Neuron (in vitro differentiated cells): ENCODE measurements at regions not wholly inside any gene's neighbourhood (a gene's known extent, or its start where the extent isn't known, plus 50 kb on each side); places are given as distances from the start of the nearest gene placed in this dataset.

Experiments
- H2AFZ ChIP-seq: one replicate; pipeline ENCODE4 v1.6.1; 2013; ENCODE audit warnings: low read depth, mild to moderate bottlenecking, inconsistent platforms, low read length, moderate library complexity
- H3K27me3 ChIP-seq: one replicate; pipeline ENCODE4 v1.6.1; 2013; ENCODE audit warnings: low read length; ENCODE audit not compliant: insufficient read depth
- H3K36me3 ChIP-seq: one replicate; pipeline ENCODE4 v1.6.1; 2013; ENCODE audit warnings: low read length; ENCODE audit not compliant: insufficient read depth
- H3K4me1 ChIP-seq: one replicate; pipeline ENCODE4 v1.6.1; 2013; ENCODE audit warnings: low read length; ENCODE audit not compliant: insufficient read depth
- H3K4me3 ChIP-seq: 2 replicates; pipeline ENCODE4 v1.5.1; 2013; ENCODE audit warnings: mild to moderate bottlenecking, low read length, moderate library complexity
- H3K9me3 ChIP-seq: one replicate; pipeline ENCODE4 v1.6.1; 2013; ENCODE audit warnings: low read length

DNA sequence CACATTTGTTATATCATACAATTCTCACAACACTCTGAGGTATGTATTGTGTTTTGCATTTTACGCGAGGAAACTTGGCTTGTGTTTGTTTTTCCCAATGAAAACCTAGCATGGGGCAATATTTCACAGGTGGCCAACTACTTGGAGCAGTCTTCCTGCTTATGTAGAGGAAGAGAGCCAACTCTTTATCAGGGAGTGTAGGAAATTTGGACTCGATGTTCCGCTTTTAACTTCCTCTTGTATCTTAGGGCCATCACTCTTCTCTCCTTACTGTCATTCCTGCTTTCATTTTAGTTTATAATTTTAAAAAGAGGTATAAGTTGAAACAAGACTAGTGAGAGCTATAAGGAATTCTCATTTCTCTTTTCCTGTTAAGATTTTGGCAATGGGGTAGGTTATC lies 107.7 kb upstream of the RPS6KA3 start:
- Histone ChIP-seq H3K9me3 (no peaks in the 10 kb centered on the region), H3K4me1 (no peaks in the 10 kb centered on the region)

DNA sequence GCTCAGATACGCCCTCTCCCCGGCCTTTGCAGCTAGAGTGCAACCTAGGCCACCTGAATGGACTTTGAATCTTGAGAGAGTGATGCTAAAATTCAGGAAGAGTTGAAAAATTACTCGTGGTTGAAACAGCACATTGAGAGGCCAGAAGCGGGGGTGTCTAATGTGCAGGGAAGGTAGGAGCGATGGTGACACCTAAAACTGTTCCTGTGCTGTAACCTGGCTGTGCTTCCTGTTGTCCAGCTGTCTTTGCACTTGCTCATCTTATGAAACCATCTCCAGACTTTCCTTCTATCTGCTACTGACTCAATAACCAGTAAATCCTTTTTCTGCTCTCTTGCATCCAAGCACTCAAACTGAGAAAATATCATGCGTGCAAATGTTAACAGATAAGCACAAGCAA lies 106.4 kb upstream of the RPS6KA3 start:
- Histone ChIP-seq H3K4me1 (no peaks in the 10 kb centered on the region), H3K27me3 (peaks cover 8% of the 10 kb centered on the region), H3K9me3 (no peaks in the 10 kb centered on the region), H3K36me3 (no peaks in the 10 kb centered on the region), H2AFZ (no peak overlapping the region), H3K4me3 (no peak overlapping the region)

More for the DNA sequence above, 107.7 kb upstream of the RPS6KA3 start:
- peaks cover 8% of the 10 kb centered on the region for H3K27me3 ChIP-seq
- H2AFZ ChIP-seq, result no peak overlapping the region
- no peak overlapping the region for H3K4me3 ChIP-seq
- no peaks in the 10 kb centered on the region for H3K36me3 ChIP-seq

DNA sequence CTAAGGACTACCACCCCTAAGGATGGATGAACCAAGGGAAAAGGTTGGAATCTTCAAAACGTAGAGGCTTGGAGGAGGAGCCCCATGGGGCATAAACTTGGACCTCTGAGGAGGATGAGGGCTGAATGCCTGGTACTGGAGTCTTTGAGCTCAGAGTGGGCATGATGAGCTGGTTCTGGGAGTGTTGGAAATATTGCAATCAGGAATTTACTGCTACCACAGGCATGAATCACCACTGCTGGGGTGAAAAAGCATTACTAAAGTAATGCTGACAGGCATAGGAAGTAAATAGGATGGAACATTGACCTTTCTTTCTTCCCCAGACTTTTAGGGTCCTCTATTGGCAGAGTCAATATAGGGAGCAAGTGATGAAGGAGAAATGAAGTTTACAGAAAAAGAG lies 105.8 kb upstream of the RPS6KA3 start:
- H3K27me3 ChIP-seq, result peaks cover 8% of the 10 kb centered on the region
- no peak overlapping the region for H2AFZ ChIP-seq
- H3K36me3 ChIP-seq, result no peaks in the 10 kb centered on the region
- H3K9me3 ChIP-seq, result no peaks in the 10 kb centered on the region
- H3K4me3 ChIP-seq, result no peak overlapping the region
- no peaks in the 10 kb centered on the region for H3K4me1 ChIP-seq

GRCh38 chrX:20369468-20369867 lies 102.8 kb upstream of the RPS6KA3 start:
- no peaks in the 10 kb centered on the region for H3K4me1 ChIP-seq
- H3K9me3 ChIP-seq, result no peaks in the 10 kb centered on the region
- no peak overlapping the region for H2AFZ ChIP-seq
- H3K36me3 ChIP-seq, result no peaks in the 10 kb centered on the region
- peaks cover 3% of the 10 kb centered on the region for H3K27me3 ChIP-seq
- H3K4me3 ChIP-seq, result no peak overlapping the region

DNA sequence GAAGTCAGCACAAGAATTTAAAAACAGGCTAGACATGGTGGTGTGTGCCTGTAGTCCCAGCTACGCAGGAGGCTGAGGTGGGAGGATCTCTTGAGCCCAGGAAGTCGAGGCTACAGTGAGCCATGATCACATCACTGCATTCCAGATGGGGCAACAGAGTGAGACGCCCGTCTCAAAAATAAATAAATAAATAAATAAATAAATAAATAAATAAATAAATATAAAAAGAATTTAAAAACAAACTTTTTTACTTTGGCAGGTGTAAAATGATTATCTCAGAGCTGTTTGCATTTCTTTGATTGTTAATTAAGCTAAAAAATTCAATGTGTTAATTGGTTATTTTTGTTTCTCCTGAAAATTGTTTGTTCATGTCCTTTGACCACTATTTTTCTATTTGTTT lies 97.5 kb upstream of the RPS6KA3 start:
- H3K4me3 ChIP-seq, result no peak overlapping the region
- no peaks in the 10 kb centered on the region for H3K4me1 ChIP-seq
- H3K27me3 ChIP-seq, result no peaks in the 10 kb centered on the region
- no peaks in the 10 kb centered on the region for H3K36me3 ChIP-seq
- no peak overlapping the region for H2AFZ ChIP-seq
- no peaks in the 10 kb centered on the region for H3K9me3 ChIP-seq

- H3K36me3 ChIP-seq, result no peaks in the 10 kb centered on the region
- H3K9me3 ChIP-seq, result no peaks in the 10 kb centered on the region
- H3K4me1 ChIP-seq, result no peaks in the 10 kb centered on the region
- no peak overlapping the region for H3K4me3 ChIP-seq
- no peak overlapping the region for H2AFZ ChIP-seq
- no peaks in the 10 kb centered on the region for H3K27me3 ChIP-seq
Measured at GRCh38 chrX:20363275-20363674, 96.6 kb upstream of the RPS6KA3 start.

GRCh38 chrX:20362268-20363267 lies 95.9 kb upstream of the RPS6KA3 start:
- Histone ChIP-seq H2AFZ (no peak overlapping the region), H3K4me3 (no peak overlapping the region), H3K36me3 (no peaks in the 10 kb centered on the region)

DNA sequence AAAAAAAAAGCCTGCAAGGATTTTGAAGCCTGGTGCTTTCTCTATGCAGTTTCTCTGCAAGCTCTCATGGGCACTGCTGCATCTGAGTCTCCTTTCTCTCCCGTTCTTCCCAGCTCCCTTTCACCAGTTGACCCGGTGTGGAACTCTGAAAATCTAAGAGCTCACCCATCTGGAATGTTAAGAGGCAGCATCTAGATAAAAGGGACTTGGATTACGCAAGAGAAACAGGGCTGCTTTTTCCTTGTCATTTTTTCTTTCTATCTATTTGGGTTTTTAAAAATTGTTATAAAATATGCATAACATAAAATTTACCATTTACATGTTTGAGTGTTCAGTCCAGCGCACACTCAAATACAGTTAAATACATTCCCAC lies 95.2 kb upstream of the RPS6KA3 start:
- Histone ChIP-seq H3K4me1 (no peaks in the 10 kb centered on the region), H2AFZ (no peak overlapping the region), H3K27me3 (no peaks in the 10 kb centered on the region), H3K4me3 (no peak overlapping the region), H3K36me3 (no peaks in the 10 kb centered on the region), H3K9me3 (no peaks in the 10 kb centered on the region)

More at GRCh38 chrX:20362268-20363267, 95.9 kb upstream of the RPS6KA3 start:
- no peaks in the 10 kb centered on the region for H3K27me3 ChIP-seq
- no peaks in the 10 kb centered on the region for H3K4me1 ChIP-seq
- H3K9me3 ChIP-seq, result no peaks in the 10 kb centered on the region

DNA sequence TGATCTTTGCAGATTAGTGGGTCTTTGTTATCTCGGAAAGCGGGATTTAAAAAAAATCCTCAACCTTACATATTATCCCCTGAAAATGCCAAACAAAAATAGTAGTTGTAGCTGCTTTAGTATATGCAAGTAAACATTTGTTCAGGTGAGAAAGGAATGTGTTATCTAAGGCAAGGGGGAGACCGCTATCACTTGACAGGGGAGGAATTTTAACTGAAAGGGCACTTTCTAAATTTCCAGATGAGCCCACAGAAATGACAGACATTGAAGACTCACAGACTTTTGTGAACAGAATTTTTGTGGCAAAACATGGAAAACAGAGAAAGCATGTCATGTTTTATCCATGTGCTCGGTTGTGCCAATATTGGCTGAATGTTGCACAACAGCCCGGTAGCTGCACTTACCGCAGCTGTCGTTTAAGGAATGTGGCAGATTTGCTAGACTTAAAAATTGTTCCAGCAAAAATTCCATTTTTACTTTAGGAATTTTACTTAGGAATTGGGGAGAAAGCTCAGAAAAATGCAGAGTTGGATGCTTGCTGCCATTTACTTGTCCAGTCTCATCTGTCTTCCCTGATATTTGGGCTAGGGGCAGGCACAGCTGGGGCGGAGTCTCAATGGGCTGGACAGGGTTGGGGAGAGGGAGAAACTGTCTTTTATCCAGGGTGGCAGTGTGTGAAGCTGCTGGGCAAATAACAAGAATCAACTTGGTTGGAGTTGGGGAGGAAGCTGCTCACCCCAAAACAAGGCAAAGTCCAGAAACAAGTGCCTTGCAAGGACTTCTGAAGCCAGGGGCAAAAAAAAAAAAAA lies 94.6 kb upstream of the RPS6KA3 start:
- H3K36me3 ChIP-seq, result no peaks in the 10 kb centered on the region
- no peaks in the 10 kb centered on the region for H3K27me3 ChIP-seq
- no peak overlapping the region for H2AFZ ChIP-seq
- H3K4me1 ChIP-seq, result no peaks in the 10 kb centered on the region
- H3K4me3 ChIP-seq, result no peak overlapping the region
- H3K9me3 ChIP-seq, result no peaks in the 10 kb centered on the region

GRCh38 chrX:20355187-20355586 lies 88.5 kb upstream of the RPS6KA3 start:
- no peaks in the 10 kb centered on the region for H3K4me1 ChIP-seq
- H3K36me3 ChIP-seq, result no peaks in the 10 kb centered on the region
- H2AFZ ChIP-seq, result no peak overlapping the region
- H3K4me3 ChIP-seq, result no peak overlapping the region
- H3K9me3 ChIP-seq, result no peaks in the 10 kb centered on the region
- H3K27me3 ChIP-seq, result peaks cover 4% of the 10 kb centered on the region

- Histone ChIP-seq H3K36me3 (no peaks in the 10 kb centered on the region), H3K27me3 (peaks cover 4% of the 10 kb centered on the region), H3K9me3 (no peaks in the 10 kb centered on the region), H2AFZ (no peak overlapping the region), H3K4me3 (no peak overlapping the region), H3K4me1 (no peaks in the 10 kb centered on the region)
Measured at GRCh38 chrX:20354505-20354904, 87.8 kb upstream of the RPS6KA3 start.

DNA sequence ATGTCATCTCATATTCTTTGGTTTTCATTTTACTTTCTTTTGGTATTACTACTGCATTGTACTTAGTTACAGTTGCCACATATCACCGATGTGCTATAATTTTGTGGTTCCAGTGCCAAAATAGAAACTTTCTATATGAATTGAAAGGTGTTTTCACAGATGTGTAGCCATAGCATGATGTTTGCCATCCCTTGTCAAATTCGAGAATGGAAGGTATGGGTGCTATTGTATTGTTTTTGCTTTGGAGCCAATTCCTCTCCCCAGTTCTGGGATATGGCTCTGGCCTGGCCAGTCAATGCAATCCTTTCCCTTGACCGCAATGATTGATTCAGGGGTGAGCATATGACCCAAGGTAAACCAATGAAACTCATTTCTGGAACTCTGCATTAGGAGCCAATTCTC lies 86.2 kb upstream of the RPS6KA3 start:
- no peaks in the 10 kb centered on the region for H3K36me3 ChIP-seq

GRCh38 chrX:20352504-20352903 lies 85.8 kb upstream of the RPS6KA3 start:
- no peak overlapping the region for H2AFZ ChIP-seq
- H3K4me1 ChIP-seq, result no peaks in the 10 kb centered on the region
- peaks cover 4% of the 10 kb centered on the region for H3K27me3 ChIP-seq
- H3K4me3 ChIP-seq, result no peak overlapping the region
- no peaks in the 10 kb centered on the region for H3K36me3 ChIP-seq
- H3K9me3 ChIP-seq, result no peaks in the 10 kb centered on the region

More for the DNA sequence above, 86.2 kb upstream of the RPS6KA3 start:
- Histone ChIP-seq H3K27me3 (peaks cover 4% of the 10 kb centered on the region), H3K4me1 (no peaks in the 10 kb centered on the region), H3K4me3 (no peak overlapping the region), H3K9me3 (no peaks in the 10 kb centered on the region), H2AFZ (no peak overlapping the region)
